ENCODE measurements at regions not wholly inside any gene's neighbourhood (a gene's known extent, or its start where the extent isn't known, plus 50 kb on each side); places are given as distances from the start of the nearest gene placed in this dataset.
A peak's percentile ranks its signal among the peaks of the same experiment; 100 is the strongest.

GRCh38 chr15:31606194-31606669, 279.6 kb downstream of the KLF13 start (continued):
- TF ChIP-seq FOSB (CRISPR knock-in tag; IDR thresholded peaks at IDR 0.05) (no peak), MAFK (IDR thresholded peaks at IDR 0.05; ENCODE audit: partially characterized antibody) (peak; percentile 34), USF2 (IDR thresholded peaks at IDR 0.05) (peak; percentile 66), FOSL2 (IDR thresholded peaks at IDR 0.05) (peak; percentile 60), FOSL2 (CRISPR knock-in tag; IDR thresholded peaks at IDR 0.05) (peak; percentile 79), SREBF2 (IDR thresholded peaks at IDR 0.05) (no peak), ESRRA (IDR thresholded peaks at IDR 0.05; ENCODE audit: borderline replicate concordance, low read length) (no peak), EP300 (IDR thresholded peaks at IDR 0.05) (peak; percentile 40 to 59; a peak in 3 of 5 replicates), PHF8 (IDR thresholded peaks at IDR 0.05; ENCODE audit: borderline replicate concordance, low read depth) (no peak), NFE2L2 (conservative IDR thresholded peaks at IDR 0.05; ENCODE audit: low read length) (no peak), BCL3 (IDR thresholded peaks at IDR 0.05) (peak; percentile 38; the same call in 1 of the 3 replicates), ELK1 (IDR thresholded peaks at IDR 0.05; ENCODE audit: low read depth, low read length) (no peak), HDAC2 (IDR thresholded peaks at IDR 0.05) (no peak), GATA3 (IDR thresholded peaks at IDR 0.05; ENCODE audit: borderline replicate concordance) (peak; percentile 25; the same call in 1 of the 2 replicates), ZC3H11A (IDR thresholded peaks at IDR 0.05) (no peak), FOXS1 (CRISPR knock-in tag; IDR thresholded peaks at IDR 0.05) (no peak), KDM1A (IDR thresholded peaks at IDR 0.05; ENCODE audit: low read depth) (no peak), NPAS2 (CRISPR knock-in tag; IDR thresholded peaks at IDR 0.05; ENCODE audit: borderline replicate concordance) (no peak), CTCF (IDR thresholded peaks at IDR 0.05) (no peak), SMC3 (IDR thresholded peaks at IDR 0.05) (no peak), BHLHE40 (IDR thresholded peaks at IDR 0.05; ENCODE audit: low read depth, low read length) (no peak), MAZ (IDR thresholded peaks at IDR 0.05; ENCODE audit: borderline replicate concordance, low read depth, low read length) (no peak), HES2 (IDR thresholded peaks at IDR 0.05) (0 out of 2 replicates have a peak, but pooled peaks have one; percentile 5), NR3C1 (IDR thresholded peaks at IDR 0.05) (no peak), ATOH8 (CRISPR knock-in tag; IDR thresholded peaks at IDR 0.05; ENCODE audit: low read depth) (no peak), JUN (IDR thresholded peaks at IDR 0.05) (peak; percentile 20 to 68; a peak in 1 of 5 replicates), POLR2AphosphoS2 (conservative IDR thresholded peaks at IDR 0.05; ENCODE audit: low read length) (no peak), CHD4 (IDR thresholded peaks at IDR 0.05; ENCODE audit: borderline replicate concordance) (no peak), CHD2 (IDR thresholded peaks at IDR 0.05; ENCODE audit: low read length, partially characterized antibody) (no peak), HEYL (CRISPR knock-in tag; IDR thresholded peaks at IDR 0.05) (no peak), JUNB (IDR thresholded peaks at IDR 0.05) (peak; percentile 85), RARB (CRISPR knock-in tag; IDR thresholded peaks at IDR 0.05) (no peak), CBX8 (IDR thresholded peaks at IDR 0.05) (no peak), RCOR1 (IDR thresholded peaks at IDR 0.05; ENCODE audit: low read depth, low read length) (no peak), TFCP2L1 (CRISPR knock-in tag; IDR thresholded peaks at IDR 0.05) (no peak)

Data from A549 (cell line).